COLO668 (cell line): ENCODE measurements at regions not wholly inside any gene's neighbourhood (a gene's known extent, or its start where the extent isn't known, plus 50 kb on each side); places are given as distances from the start of the nearest gene placed in this dataset.

Experiments used
- DNase-seq: peaks from one replicate; lab custom pipeline; 2025; ENCODE audit not compliant: unreplicated experiment; lab: John Stamatoyannopoulos, UW

DNA sequence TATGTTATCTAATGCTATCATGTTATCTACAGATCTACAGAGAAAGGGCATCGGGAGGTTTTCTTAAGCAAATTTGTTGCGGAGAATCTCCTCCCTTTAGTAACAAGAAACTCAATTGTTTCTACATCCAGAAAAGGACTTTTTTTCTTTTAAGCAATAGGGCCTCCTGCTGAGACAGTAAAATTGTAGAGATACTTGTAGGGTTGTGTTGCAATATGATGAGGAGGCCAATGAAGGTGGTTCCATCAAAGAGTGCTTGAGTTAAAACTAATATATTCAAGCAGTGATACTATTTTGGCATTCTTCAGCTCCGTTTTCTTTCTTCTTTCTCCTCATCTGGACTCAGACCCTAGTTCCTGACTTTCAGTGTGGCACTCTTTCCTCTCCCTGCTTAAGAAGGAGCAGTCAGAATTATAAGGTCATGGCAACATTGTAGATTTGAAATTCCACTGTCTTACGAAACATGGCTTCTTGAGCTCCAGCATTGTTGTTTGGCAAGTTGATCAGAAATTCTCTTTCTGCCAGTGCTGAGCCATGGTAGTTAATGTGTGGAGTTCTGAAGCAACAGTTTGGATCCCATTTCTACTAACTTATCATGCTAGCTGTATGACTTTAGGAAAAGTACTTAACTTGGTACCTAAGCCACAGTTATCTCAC is 202.0 kb upstream of the SLC14A2 start:
- DNase-seq: no peak

DNA sequence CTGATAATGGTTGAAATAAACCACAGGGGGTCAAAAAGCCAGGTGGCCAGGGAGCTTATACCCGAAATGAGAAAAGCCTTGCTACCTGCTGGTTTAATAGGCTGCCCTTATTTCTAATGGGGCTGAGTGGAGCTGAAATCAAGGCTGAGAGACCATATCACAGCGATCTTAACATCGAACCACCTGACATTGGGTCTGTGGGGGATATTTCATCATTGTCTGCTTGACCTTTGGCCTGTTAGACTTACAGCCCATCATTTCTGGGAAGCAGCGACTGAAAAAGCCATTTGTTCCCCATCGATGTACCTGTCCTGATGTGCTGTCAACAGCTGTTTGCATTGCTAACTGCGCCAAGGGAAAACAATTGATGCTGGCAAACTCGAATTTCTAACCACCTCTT is 199.7 kb upstream of the SLC14A2 start:
- peak; percentile 39 for DNase-seq

DNA sequence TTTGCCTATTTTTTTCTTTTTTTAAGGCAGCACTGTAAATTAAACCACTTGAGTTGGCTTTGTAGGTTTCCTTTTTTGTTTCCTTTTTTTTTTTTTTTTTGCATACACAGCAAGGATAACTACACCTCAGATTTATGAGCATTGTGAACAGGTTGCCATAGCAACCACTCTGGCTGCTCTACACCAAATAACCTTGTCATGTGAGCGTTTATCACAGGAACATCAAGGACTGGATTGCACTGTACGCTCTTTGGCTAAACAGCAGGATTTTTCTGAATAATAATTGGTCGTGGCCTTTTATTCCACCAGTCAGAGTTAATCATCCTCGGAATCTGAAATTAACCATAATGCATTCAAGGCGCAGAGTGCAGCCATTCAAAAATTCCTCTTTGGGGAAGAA is 199.1 kb upstream of the SLC14A2 start:
- peak; percentile 70 for DNase-seq

DNA sequence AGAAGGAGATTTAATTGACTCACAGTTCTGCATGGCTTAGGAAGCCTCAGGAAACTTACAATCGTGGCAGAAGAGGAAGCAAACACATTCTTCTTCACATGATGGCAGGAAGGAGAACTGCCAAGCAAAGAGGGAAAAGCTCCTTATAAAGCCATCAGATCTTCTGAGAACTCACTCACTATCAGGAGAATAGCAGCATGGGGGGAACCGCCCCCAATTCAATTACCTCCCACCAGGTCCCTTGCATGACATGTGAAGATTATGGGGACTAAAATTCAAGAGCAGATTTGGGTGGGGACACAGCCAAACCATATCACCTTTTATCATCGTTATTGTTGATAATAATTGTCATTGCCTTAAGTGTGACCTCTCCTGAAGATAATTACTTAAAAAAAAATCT is 197.9 kb upstream of the SLC14A2 start:
- no peak for DNase-seq

DNA sequence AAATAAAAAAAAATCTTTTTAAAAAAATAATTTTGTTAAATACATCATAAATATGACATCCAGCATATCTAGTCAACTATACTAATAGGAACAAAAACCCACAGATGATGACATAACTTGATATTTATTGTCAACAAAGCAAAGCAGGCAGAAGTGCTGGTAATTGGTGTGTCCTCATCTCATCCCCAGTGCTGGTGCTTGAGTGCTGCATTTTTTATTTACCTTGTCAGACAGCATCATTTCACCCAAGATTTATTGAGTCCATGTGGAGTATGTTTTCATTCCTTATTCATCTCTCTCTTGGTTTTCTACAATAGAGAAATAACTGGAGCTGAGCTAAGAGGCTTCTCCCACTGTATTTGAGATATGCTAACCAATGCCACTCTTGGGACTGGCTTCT is 191.6 kb upstream of the SLC14A2 start:
- peak; percentile 40 for DNase-seq

DNA sequence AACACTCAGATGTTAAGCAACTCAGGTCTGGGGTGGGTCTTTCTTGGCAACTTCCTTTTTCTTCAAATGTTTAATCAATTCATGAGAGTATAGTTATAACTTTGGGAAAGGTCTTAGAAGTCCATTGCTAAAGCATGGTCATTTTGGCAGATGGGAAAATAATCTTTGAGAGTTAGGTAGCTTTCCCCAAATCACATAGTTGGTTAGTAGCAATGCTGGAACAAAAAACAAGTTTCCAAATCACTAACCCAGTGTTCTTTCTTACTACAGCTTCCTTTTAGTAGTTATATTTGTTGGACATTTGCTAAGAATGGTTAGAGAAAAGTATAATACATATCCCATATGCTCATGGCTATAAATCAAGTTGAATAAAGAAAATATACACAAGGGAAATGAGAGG is 185.2 kb upstream of the SLC14A2 start:
- no peak for DNase-seq

DNA sequence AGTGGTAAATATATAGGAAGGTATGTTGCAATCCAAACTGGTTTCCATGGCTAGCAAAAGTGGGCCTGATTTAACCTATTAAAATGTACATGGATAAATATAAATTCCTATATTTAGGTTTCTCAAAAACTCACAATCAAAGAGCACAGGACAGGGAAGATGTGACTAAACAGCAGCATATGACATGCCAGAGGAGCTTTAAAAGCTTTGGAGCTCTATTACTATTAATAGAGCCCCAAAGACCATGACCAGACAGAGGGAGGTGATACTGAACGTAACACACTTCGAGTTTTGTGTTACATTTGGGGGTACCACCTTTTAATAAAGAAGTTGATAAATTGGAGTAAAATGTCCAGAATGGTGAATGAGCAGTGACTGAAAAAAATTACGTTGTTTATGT is 179.5 kb upstream of the SLC14A2 start:
- no peak for DNase-seq

DNA sequence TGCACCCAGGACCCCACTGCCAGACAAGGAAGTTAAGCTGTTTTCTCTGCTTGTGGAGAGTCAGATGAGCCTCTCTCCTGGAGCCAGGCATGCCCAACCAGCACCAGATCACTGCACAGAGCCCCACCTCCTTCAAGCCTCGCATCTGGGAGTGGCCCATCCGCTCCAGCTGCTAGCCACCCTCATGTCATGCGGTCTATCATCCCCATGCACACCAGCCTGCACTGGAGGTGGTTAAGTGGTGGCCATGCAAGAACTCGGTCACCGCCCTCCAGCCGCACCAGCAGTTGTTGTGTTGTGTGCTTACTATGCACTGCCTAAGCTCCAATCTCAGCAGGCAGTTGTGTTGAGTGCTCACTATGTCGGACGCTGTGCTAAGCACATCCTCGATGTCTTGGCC is 177.9 kb upstream of the SLC14A2 start:
- DNase-seq: no peak

DNA sequence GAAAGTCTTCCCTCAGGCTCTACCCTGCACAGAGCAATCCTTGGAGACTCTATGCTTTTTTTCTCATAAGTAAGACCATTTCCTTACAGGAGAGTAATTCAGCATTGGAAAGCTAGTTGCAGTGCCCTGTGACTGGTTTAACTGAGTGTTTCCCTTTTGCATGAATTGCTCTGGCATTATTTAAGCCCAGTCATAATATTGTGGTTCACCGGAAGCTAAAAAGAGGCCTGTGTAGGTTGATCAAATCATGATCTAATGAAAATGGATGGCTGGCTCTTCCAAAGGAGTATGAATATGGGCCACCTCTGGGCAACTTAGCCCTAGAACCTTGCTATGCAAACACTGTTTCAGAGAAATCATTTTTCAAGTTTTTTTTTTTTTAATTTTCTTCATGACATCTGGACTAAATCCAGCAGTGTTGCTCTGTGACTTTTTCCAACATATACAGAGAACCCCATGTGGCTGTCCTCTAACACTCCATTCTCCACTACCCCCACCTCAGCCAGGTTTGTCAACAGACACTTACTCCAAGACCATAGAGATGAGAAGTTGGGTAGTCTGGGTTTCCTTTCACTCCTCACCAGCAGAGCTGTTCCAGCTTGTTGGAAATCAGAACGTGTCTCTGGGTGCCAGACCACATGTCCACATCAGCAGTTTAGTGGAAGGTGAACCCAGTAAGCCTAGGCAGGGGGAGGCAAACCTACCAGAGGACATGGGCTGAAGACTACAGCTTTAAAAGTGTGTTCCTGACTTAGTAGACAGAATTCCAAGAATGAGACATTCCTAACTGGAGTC is 175.2 kb upstream of the SLC14A2 start:
- DNase-seq: no peak

DNA sequence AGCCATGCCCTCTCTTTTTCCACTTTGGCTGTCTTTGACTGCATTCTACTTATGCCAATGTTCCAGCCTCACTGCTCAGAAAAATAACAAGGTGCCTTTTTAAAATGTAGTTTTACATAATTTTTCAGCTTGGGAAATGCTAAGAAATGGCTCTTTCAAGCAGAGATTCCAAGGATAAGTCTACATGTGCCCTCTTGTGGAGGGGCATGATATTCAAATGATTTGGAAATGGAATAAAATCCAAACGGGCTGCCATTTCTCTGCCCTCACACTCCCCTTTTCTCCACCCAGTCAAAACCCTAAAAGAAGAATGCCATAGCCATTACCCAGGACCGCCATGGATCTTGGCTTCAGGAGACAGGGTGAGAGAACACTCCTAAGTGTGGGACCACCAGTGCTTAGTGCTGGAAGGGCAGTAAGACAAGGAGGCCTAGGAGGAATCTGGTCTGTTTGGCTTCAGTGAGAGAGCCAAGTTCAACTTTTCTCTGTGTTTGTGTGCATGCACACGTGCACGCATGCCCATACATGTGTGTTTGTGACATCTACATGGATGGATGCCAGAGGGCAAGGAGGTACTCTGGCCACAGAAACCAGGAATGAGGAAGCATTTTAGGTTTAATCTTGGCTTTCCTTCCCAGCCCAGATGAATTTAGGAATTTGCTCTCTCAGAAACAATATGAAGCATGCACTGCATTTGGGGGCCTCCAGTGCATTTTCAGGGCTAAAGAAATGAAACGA is 174.0 kb upstream of the SLC14A2 start:
- DNase-seq: no peak

DNA sequence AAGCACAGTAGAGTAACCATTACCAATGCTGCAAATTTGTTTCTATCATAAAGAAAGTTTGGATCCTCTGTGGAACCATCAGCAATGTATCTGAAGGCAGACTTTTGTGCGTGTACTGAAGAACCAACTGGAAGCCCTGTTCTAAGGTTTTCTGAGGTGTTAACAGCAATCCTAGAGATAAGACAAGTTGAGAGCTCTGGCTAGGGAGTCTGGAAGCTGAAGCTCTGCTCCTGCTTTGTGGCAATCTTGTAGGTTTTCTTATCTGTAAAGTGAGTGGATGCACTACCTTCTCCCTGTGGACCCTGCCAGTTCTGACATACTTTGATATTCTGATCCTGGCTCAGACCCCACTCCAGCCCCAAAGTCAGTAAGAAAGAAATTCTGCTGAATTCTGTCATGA is 171.2 kb upstream of the SLC14A2 start:
- no peak for DNase-seq

DNA sequence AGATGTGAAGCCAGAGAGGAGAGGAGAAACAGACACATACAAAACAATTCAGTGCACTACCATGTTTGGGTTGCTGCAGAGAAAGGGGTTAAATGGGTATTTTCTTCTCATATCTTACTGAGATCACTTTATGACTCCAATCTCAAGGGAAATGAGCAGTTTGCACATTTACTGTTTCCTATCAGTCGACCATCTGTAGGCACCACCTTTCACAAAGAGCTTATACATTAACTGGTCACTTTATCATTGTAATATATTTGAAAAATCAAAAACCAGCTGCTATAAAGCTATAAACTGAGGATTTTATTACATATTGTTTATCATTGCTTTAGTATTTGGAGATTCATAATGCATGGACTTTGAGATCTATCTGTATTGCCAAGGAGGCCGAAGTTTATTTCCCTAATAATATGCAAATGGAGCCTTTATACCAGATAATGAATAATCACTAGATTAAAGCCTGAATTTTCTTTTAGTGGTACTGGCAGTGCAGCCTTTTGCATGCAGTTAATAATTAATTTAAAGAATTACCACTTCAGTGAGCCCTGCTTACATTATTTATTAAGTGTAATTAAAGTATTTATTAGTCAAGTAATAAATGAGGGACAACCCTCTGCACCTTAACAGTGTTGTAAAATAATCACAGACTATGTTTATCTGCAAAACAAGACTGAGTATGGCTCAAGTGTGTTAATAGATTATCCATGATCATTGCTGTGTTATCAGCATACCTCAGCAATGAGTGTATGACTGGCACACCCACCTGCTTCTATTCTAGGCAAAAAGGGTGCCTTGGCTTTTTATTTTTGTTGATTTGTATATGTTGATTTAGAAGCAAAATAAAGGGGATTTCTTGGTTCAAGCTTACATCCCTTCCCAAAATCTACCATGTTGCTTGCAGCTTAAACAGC is 167.7 kb upstream of the SLC14A2 start:
- no peak for DNase-seq

DNA sequence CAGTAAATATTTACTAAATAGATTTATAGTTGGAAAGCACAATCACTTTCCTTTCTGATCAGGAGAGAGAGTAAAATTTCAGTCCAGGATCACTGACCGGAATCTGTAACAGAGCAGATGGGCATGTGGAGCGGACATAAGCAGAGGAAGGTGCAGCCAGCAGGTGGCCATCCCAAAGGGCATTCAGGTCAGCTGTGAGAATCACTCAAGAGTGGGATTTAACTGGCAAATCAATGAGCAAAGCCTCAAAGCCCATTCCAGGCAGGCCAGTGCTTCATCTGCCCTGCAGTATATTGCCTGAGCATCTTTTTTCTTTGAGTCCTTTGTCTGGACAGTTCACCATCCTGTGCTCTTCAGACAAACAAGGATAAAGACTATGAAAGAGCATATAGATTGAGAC is 166.4 kb upstream of the SLC14A2 start:
- no peak for DNase-seq

DNA sequence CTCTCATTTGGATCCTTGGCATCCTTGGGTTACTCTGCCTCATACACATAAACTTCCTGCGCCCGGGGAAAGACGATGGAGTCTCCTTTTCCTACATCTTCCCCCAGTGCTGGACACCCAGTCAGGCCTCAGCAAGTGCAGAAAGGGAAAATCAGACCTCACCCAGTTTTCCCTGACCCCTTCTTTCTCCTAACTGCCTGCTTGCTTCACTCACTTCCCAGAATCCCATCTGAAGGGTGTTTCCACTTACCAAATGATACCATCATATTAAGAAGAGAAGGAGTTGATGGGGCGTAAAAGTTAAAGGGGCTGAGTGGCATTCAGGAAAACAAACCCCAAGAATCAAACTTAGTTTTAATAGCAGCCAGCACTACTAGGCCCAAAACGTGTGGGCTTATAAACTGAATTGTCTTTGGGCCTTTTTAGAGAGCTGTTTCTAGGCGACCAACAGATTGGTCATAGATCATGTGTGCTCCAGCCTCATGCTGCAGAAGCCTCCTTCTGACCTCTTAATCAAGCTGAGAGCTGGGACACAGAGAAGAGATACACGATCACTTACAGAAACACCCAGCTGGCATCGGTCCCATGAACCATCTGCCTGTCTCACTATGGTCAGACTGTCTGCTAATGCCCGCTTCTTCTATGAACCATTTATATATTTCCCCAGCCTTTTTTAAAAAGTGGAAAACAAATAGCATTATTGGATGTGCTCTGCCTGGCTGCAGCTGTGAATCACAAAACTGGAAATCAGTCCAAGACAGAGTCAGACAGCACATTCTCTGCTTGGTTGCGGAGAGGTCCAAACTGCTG is 165.7 kb upstream of the SLC14A2 start:
- peak; percentile 42 for DNase-seq

DNA sequence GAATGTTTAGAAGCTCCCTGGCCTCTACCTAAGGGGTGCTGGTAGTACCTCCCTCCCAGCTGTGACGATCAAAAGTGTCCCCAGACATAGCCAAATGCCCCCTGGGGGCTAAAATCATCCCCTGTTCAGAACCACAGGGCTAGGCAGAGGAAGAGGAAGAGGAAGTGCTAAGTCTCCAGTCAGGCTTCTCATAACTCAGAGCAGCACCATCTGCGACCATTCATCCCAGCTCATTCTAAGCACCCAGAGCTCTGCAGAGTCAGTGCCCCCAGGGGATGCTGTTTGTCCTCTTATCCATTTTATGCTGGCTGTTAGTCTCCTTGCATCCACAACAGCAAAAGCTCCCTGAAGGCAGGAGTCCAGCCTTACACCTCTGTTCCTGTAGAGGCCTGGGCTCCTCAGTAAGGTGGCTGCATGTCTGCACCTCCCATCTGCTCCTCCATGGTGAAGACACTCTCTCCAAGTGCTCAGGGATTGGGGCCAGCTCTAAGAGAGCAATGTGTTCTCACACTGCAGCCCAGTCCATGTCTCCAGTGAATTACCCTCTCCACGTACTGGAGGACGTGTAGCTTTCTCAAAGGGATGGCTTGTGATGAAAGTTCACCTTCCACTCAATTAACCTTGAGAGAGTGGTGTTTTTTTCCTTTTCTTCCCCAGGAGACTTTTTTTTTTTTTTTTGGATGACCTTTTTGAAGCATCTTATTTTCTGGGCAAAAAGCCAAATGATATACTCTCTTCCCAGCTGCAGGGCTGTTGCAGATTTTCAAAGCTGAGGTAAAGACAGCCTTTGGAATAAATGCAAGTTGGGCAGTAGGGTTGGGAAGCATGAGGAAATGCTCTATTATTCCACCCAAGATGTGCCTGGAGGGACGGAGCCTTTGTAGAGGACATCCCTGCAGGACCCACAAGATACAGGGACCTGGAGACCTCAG is 158.9 kb upstream of the SLC14A2 start:
- no peak for DNase-seq

DNA sequence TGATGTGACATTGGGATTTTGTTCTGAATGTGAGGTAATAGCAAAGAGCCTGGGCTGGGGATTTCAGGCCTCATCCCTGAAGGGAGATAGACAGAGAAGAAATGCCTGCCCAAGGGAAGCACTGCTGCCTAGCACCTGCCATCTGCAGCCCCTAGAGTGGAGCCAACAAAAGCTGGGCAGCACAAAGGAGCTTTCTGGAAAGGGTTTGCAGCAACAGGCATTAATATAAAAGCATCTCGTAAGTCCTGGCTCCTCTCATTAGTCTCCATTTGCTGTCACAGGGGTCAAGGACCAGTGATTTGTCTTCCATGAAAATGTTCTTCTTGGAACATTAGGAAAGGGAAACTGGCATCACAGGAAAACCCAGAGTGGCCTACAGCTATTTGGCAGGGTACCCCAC is 157.2 kb upstream of the SLC14A2 start:
- no peak for DNase-seq

DNA sequence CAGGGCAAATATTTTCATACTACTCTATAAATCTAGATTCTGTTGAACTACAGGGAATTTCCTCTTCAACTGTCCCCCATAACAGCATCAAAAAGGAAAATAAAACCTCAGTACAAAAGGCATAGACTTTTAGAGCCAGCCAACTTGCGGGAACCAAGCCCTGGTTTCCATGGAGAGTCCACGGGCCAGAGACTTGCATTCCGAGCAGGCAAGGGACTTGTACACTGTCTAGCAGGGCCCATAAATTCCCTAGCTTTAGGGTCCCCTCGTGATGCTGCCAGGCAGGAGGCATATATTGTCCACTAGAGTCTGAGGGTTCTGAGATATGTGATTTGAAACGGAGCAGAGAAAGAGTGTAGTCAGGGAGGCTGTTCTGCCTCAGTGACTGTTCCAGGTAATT is 153.1 kb upstream of the SLC14A2 start:
- no peak for DNase-seq

DNA sequence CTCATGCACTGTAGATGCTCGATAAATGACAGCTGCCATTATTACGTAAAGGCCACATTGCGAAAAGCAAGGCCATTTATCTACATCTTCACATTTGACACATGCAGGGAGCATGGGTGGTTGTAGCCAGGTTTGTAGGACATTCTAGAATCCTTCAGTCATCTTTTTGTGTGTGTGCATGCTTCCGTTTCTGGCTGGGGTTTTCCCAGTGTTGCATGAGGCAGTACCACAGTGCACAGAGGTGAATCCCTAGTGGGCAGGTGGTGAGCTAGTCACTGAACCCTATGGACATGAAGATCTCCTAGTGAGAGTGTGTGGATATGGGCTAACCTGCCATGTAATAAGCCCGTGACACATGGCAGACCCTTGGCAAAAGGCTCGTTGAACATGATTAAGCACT is 151.8 kb upstream of the SLC14A2 start:
- DNase-seq: no peak

DNA sequence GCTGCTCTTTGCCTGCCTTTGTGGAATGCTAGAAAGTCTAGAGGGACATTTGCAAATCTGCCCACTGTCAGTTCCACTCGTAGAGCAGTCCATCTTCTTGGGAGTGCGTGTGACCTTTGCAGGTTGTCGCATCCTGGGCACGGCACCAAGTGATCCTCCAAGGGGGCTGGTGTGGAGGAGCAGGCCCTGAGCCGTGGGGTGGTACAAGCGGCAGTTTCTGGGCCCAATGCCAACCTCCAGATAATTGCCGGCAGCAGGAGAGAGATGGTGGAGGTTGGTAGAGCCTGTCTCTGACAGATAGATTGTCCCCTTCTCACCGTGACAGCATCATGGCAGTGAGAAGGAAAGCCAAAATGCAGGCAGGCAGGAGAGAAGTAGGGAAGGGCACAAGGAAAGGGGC is 150.7 kb upstream of the SLC14A2 start:
- DNase-seq: no peak
